Liver (tissue), 3 donors: ENCODE measurements at regions not wholly inside any gene's neighbourhood (a gene's known extent, or its start where the extent isn't known, plus 50 kb on each side); places are given as distances from the start of the nearest gene placed in this dataset.

ENCODE experiments used
- CTCF ChIP-seq: fragments of 150-350 bp; IDR thresholded peaks from 2 replicates; pipeline ENCODE4 v1.5.1; 2017; ENCODE audit warnings: improper control_type of control experiment, low read depth, low read length; ENCODE audit not compliant: missing input control
- RAD21 ChIP-seq, 2 donors: IDR thresholded peaks; 2 replicates each; pipeline ENCODE4 v1.6.1; 2016; ENCODE audit warnings: antibody characterized with exemption in 2 of 2, mild to moderate bottlenecking in 2 of 2
- REST ChIP-seq: IDR thresholded peaks from 2 replicates; pipeline ENCODE4 v1.6.1; 2016; ENCODE audit warnings: antibody characterized with exemption, mild to moderate bottlenecking
- donor health status: healthy.
- donor health status: healthy.

- TF ChIP-seq CTCF (no peak), REST (no peak), RAD21 (IDR thresholded peaks at IDR 0.05) (no peak)
These were observed 135.2 kb downstream of the TSHZ3 start for GRCh38 chr19:31214086-31214485.
